COLO668 (cell line): ENCODE measurements at regions not wholly inside any gene's neighbourhood (a gene's known extent, or its start where the extent isn't known, plus 50 kb on each side); places are given as distances from the start of the nearest gene placed in this dataset.
A peak's percentile ranks its signal among the peaks of the same experiment; 100 is the strongest.

Source experiments
- DNase-seq: peaks from one replicate; lab custom pipeline; 2025; ENCODE audit not compliant: unreplicated experiment; lab: John Stamatoyannopoulos, UW

DNA sequence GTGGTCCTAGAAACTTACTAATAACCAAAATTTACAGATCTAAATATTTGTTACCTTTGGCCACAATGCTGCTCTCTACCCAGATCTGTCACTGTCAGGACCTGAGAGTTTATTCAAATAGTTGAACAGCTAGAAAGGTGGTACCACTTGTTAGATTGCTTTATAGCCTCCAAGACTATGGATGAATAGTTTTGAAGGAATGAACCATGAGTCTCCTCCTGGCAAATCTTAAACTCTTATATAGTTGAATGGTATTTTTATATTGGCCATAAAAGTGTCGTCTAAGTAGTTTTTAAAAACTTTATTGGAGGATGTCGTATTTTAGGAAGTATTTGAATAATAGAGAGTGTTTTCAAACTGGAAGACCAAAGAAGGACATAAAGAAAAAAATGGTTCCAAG is 178.7 kb downstream of the AHR start:
- DNase-seq, result no peak

DNA sequence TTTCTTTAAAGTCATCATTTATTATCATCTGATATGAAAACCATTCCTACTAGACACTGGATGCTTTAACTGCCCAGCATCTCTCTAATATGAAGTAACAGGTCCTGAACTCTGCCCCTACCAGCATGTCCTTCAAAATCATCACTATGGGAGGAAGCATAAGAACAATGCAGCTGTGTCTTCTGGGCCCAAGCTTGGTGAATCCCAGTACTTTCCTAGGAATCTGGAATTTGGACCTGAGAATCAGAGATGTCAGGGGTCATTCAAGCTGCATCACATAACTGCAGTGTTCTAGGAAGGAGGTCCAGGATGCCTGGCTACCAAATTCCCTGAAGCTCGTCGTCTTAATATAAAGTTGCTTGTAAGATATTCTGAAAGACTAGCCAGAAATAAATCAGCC is 182.7 kb downstream of the AHR start:
- no peak for DNase-seq

DNA sequence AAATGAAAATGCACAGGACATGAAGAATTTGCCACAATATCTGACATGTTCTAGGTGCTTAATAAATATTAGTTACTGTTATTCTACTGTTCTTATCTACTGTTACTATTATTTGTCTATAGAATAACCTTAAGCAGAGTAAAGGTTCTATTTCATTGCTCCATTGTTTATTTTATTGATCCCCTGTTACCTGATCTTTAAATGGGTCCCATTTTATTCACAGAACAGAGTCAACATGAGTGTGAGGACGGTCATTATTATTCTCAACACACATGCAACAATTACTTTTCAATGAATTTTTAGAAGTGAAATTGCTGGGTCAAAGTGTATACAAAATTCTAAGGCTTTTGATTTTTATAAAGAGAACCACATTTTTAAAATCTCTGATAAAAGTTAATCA is 186.9 kb downstream of the AHR start:
- no peak for DNase-seq

DNA sequence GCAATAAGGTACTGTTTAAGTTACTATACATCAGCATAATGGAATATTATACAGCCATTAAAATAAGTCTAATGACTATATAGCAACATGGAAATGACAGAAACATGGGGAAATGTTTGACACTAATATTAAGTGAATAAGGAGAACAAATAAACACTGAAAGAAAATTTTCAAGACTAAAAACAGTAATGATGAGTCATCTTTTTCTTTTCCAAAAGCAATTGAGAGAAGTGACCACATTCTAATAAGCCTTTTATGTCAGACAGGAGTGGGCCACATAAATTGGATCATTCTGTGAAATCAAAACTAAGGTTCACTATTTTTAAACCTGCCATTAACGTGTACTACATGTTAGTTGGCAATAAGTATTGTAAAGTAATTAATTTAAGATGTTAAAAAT is 187.5 kb downstream of the AHR start:
- DNase-seq, result no peak

DNA sequence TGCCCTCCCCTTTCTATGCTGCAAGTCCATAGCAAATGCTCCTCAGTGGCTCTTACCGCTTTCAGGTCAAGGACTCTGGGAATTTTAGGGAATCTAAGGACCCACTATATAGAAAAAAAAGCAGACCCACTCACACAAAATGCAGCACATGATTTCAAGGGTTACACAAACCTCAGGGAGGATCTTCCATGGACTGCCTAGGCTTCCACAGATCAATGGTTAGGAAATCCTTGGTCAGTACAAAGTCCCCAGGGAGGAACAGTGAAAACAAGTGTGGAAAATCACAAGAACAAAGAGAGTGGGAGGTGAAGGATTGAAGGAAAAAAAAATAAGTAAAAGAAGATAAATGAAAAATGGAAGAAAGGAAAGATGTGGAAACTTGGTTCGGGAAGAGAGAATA is 188.4 kb downstream of the AHR start:
- no peak for DNase-seq

DNA sequence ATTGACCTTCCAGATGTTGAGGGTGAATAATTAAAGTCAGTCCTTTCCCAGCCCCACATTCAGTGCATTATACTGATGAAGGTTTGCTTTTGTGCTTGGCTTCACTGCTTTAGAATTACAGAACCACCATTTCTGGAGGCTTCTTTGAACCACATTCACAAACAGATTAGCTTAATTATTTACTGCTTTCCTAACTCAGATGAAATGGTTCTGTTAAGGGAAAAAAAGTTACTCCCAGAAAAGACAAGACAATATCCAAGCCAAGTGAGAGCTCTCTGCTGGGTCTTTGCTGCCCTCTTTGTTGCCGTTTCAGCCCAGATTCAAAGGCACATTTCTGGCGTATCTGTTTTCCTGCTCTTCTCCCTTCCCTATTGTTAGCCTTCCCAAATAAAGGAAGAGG is 188.9 kb downstream of the AHR start:
- DNase-seq, result no peak

DNA sequence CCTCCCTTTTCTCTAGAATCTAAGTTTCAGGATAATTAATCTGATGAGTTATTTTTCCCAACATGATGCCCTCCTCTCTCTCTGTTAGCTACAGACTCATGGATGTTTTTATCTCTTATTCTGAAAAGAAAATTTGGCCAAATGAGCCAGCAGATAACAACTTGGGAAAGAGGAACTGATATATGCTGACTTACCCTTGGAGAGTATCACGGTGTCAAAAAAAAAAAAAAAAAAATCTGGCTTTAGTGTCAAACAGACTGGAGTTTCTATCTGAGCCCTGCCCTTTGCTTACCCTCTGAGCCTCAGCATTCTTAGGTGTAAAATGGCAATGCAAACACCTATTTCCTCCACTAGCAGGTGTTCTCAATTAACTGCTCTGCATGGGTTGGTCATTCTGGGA is 190.4 kb downstream of the AHR start:
- DNase-seq, result no peak

DNA sequence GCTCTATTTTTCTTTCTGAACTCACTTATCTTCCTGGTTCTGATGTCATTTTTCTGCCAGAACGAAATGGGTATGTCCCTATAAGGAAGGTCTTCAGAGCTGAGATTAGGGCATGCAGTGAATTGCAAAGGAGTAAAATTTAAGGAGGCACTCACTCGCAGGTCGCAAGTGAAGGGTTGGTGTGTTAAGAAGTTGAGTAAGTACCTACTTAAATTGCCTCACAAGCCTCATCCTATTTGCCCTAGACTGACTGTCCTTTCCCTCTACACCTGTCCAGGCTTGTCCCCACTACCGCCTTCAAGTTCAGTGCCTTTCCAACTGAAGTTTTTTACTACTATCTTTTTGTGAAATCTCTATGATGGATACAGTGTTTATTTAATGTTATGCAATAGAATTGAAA is 191.5 kb downstream of the AHR start:
- no peak for DNase-seq

DNA sequence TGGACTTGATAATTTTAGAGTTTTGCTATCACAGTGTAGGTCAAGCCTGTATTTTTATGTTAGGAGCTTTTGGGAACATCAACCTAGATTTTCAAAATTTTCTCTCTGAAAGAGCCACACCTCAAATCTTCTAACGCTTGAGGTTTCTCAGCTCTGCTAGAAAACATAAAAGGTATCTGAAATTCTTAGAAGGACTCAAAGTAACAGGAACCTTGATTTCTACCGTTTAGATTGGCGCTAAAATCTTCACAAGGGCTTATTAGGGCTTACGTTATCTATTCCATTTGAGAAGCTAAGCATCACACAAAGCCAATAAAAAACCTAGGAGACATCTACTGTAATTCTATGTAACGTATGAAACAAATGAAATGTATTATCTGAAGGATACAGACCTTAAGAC is 192.4 kb downstream of the AHR start:
- no peak for DNase-seq

DNA sequence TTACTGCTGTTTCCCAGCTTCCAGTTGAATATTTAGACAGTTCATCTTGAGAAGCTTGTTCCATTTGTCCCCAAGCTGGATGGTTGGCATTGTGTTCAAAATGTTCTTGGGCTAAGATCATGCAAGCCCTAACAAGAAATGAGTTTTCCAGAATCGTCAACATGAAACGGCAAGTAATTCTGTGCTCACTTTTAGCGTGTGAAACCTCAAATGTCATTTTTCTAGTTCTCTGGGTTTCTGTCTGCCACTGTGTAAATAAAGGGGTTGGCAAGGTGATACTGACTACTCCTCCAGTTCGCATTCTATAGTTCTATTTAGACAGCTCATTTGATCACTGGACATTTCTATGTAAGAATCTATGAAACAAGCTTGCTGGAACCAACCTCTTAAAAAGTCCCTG is 194.0 kb downstream of the AHR start:
- DNase-seq, result no peak

DNA sequence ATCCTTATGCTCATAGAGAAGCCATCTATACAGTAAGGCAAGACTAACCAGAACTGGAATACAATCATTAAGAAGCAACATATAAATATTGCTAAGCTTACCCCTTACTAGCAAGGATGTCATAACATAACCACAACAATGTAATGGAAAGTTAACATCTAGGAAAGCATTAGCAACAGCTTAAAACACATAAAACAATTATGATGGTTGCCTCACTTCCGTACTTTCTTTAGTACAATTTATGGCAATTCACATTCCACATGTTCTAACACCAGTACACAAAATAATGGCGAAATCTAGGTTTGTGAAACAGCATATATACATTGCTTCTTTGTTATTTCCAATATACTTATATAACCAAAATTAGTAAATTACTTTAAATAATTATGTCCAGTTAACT is 195.0 kb downstream of the AHR start:
- no peak for DNase-seq

DNA sequence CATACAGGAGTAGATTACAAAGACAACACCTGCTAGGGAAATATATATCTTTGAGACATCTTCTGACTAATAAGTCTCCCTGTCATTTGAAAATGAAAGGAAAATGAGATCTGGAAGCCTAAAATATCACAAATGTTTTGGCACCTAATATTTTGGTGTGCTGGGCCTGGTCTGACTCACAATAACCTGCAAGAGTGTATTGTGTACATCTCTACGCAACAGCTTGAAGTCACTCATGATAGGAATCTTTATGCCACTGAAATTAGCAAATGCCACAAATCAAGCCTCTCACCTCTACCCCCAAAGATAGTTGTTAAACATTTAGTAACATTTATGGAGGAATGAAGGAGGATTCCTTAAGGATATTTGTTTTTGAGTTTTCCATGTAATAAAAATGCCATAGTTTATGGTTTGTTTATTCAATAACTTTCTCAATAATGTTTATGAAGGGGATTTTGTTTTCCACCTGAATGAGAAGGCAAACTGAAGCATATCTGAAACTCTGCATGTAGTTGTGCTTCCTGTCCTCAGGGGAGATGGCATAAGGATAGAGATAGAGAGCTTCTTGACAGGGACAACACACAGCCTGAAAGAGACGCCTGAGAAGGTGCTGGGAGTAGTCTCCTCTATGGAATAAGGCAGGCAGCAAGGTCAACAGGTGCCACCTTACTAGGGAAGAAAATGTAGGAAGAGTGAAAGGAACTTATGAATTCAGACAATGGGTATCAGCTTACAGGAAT is 197.4 kb downstream of the AHR start:
- no peak for DNase-seq

DNA sequence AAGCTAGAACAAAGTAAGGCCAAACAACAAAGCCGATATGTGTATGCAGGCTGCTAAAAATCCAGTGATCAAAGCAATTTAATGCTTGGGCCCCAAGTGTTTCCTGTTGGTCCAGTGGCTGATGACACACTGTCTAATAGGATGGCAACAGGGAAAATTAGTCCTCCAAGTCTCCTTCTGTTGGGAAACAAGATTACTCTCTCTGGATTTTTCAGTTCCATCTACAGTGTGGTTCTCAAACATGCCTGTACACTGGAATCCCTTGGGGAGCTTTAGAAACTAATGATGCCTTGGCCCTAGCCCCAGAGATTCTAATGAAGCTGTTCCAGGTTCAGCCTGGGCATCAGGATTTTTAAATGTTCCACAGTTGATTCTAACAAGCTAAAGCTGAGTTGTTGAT is 198.7 kb downstream of the AHR start:
- DNase-seq, result no peak

DNA sequence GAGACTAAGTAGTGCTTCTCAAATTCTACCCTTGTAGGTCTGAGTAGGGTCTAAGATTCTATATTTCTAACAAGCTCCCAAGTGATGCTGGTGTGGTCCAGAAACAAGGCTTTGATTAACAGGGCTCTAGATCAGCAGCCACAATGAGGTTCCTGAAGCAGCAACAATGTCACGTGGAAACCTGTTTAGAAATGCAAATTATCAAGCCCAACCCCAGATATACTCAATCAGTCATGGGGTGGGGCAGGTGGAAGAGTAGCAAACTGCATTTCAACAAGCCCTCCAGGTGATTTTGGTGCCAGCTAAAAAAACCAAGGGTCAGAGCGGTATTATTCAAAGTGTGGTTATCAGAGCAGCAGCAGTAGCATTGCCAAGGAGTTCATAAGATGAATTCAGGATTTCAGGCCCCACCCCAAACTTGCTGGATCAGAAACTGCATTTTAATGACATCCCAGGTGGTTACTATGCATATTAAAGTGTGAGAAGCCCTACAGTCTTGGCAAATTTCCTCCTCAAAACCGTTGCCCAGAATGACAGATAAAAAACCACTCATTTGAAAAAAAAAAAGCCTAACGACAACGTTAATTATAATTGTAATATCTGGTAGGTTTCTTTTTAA is 199.2 kb downstream of the AHR start:
- no peak for DNase-seq

DNA sequence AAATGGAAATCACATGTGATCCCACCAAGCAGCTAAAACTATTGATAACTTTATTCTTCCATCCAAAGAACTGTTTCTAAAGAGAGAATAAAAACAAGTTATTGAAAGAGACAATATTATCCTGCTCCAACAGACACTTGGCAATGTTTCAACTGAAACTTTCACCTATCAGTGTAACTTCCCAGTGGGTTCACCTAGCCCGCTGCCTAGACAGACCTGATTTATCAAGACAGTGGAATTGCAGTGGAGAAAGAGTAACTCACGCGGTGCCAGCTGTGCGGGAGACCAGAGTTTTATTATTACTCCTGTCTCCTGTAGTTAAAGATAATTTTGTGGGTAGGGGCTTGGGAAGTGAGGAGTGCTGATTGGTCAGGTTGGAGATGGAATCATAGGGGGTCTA is 199.8 kb downstream of the AHR start:
- DNase-seq, result no peak

DNA sequence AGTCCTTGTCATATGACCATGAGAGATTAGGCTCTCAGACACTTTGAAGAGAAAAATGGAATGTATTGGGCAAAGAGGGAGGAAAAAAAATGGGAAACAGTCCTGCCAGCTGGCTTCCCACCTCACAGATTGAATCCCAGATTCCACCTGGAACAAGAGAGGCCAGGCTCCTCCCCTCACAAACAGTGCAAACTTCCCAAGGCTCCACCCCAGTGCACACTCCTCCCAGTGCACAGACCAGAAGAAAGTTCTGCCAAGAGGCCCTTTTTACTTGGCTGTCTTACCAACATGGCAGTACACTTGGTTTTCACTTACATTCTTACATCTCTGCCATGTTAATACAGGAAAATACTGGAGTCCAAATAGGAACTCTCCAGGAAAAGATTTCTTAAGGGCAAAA is 202.3 kb downstream of the AHR start:
- no peak for DNase-seq

DNA sequence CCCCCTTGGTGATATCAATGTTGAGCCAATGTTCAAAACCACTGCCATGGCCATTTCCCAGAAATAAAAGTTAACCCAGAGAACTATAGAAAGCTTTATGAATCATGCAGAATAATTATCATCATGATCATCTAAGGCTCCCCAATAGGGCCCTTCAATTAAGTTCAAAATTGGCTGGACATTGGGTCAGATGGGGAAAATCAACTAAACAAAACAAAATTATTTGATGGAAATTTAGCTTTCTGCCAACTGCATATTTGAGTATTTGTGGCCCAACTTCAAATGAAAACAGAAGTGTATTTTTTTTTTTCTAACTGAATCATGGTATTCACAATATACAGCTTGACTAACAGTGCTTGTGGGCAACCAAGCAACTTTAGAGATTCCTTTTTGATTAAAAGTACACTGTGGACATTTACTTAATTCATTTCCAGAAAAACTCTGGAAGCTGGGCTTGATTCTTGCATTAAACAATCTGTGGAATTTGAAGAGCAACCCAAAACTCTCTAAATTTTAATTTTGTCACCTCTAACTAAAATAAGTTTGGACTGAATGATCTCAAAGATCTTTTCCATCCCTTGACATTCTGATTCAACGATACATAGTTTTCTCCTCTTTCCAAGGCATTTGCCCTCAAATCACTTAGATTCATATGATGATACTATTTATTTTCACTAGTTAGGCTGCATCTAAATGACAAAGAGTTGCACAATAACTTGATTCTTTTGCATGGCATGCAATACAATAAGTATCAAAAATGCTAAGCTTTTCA is 203.2 kb downstream of the AHR start:
- DNase-seq, result no peak

DNA sequence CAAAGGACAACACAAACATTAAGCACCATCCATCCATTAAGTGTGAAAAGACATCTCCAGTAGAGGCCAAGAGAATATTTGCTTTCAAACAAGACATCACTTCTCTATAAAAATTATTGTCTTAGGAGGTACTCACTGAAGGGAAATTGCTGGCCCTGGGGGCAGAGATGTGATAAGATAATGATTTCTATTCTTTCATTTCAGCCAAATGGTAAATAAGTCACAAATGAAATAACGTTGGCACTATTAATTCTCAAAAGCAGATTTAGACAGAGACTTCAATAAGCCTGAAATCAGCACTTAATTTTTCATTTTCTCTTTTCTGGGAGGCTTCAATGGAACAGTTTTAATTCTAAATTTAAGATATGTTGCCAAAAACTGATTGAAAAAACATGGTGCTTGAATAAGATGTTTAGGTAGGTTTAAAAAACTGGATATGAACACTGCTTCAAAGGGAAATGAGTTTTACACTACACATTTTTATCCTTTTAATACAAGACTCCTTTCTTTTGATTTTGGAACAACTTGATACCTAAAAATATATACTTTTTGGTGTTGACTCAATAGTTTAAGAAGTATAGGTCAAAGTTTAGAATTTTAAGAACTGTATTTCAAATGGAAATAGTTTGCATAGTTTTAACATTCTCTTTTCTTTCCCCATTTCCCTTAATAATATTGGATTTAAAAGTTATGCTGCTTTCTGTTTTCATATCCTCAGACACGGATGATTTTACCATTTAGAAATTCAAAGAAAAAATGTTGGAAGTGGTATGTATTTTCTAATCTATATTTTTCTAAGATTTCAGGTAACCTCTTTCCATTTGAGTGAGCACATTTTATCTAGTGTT is 204.0 kb downstream of the AHR start:
- DNase-seq, result no peak

DNA sequence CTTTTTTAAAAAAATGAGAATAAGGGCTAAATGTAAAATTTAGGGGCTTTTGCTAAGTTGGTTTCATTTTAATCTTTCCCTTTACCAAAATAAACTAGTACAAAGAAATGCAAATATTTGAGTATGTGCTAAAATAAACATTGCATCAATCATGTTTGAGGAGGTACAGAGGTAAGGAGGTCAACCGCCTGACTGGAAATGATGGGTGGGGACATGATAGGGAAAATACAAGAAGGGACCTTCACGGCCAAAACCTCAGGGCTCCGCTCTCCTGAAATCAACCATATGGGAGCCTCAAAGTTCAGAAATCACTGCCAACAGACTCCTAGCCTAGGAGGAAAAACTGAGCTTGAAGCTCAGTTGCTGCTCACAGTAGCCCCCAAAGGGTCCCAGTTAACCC is 207.6 kb downstream of the AHR start:
- DNase-seq, result peak; percentile 38

DNA sequence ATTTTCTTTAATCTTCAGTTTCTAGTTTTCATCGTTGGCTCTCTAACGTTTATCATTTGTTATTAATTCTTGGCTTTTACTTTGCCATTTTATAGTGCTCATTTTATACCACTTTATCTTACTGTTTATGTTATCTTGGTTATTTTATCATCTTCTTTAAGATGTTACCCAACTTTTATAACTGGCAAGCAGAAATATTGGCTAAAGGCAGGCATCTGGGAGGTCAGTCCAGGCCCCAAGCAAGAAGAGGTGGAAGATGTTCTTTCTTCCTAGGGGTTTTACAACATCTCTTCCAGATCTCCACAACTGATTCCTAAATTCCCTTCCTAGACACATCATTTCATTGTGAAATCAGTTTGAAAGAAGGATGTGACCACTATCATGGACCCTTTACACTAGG is 208.1 kb downstream of the AHR start:
- DNase-seq, result no peak

DNA sequence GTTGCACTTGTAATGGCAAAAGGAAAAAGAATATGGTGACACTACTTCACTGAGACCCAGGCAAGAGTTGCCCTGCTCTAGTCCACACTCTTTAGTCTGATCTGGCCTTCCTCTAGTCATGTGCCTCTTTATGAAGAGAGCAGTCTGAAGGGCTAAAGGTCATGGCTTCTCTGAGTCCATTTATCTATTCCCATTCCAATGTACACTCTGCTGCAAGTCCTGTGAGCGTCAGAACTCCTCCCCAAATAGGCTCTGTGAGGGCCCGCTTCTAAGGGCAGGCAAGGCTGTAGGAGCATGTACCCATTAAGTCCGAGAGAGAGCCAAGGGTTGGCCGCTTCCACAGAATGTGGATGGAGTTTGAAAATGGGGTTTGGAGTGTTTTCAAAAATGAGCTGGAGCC is 209.3 kb downstream of the AHR start:
- no peak for DNase-seq
